Karpas-422 (cell line): ENCODE measurements at regions not wholly inside any gene's neighbourhood (a gene's known extent, or its start where the extent isn't known, plus 50 kb on each side); places are given as distances from the start of the nearest gene placed in this dataset.

ENCODE experiments used
- DNase-seq: peaks from one replicate; pipeline ENCODE4 v3.0.0-alpha.2; 2015
- H2AFZ ChIP-seq: fragments of 200-600 bp; sonication (generic); 2 replicates; pipeline ENCODE4 v1.6.1; 2014; ENCODE audit warnings: antibody characterized with exemption, low read length, mixed read lengths
- H3K27ac ChIP-seq: fragments of 200-600 bp; sonication (generic); 2 replicates; pipeline ENCODE4 v1.5.1; 2014; ENCODE audit warnings: mild to moderate bottlenecking, low read length, moderate library complexity
- H3K27me3 ChIP-seq: fragments of 200-600 bp; sonication (generic); 2 replicates; pipeline ENCODE4 v1.6.1; 2014; ENCODE audit warnings: low read length, mixed read lengths
- H3K36me3 ChIP-seq: fragments of 200-600 bp; sonication (generic); 2 replicates; pipeline ENCODE4 v1.6.1; 2014; ENCODE audit warnings: low read length, mixed read lengths; ENCODE audit not compliant: insufficient read depth
- H3K4me1 ChIP-seq: fragments of 200-600 bp; sonication (generic); 2 replicates; pipeline ENCODE4 v1.6.1; 2014; ENCODE audit warnings: mild to moderate bottlenecking, low read length, mixed read lengths
- H3K4me2 ChIP-seq: fragments of 200-600 bp; sonication (generic); 2 replicates; pipeline ENCODE4 v1.6.1; 2014; ENCODE audit warnings: low read length, low read depth, mild to moderate bottlenecking; ENCODE audit not compliant: poor library complexity, severe bottlenecking
- H3K4me3 ChIP-seq: fragments of 200-600 bp; sonication (generic); 2 replicates; pipeline ENCODE4 v1.5.1; 2014; ENCODE audit warnings: mild to moderate bottlenecking, antibody characterized with exemption, low read length, mixed read lengths
- H3K79me2 ChIP-seq: fragments of 200-600 bp; sonication (generic); 2 replicates; pipeline ENCODE4 v1.6.1; 2014; ENCODE audit warnings: mild to moderate bottlenecking, low read length, mixed read lengths
- H3K9ac ChIP-seq: fragments of 200-600 bp; sonication (generic); 2 replicates; pipeline ENCODE4 v1.6.0; 2014; ENCODE audit warnings: low read length
- H3K9me2 ChIP-seq: fragments of 200-600 bp; sonication (generic), shearing (Covaris generic); replicated peaks from 2 replicates; pipeline ENCODE4 v1.6.0; 2014; ENCODE audit warnings: mild to moderate bottlenecking, low read length, moderate library complexity; ENCODE audit not compliant: insufficient read depth
- H3K9me3 ChIP-seq: fragments of 300-700, 200-600 bp; sonication (generic); 2 replicates; pipeline ENCODE4 v1.6.1; 2014; ENCODE audit warnings: low read length, mixed read lengths
- H4K20me1 ChIP-seq: fragments of 200-600 bp; sonication (generic); 2 replicates; pipeline ENCODE4 v1.6.1; 2014; ENCODE audit warnings: mild to moderate bottlenecking, antibody characterized with exemption, low read length, low read depth; ENCODE audit not compliant: insufficient read depth

DNA sequence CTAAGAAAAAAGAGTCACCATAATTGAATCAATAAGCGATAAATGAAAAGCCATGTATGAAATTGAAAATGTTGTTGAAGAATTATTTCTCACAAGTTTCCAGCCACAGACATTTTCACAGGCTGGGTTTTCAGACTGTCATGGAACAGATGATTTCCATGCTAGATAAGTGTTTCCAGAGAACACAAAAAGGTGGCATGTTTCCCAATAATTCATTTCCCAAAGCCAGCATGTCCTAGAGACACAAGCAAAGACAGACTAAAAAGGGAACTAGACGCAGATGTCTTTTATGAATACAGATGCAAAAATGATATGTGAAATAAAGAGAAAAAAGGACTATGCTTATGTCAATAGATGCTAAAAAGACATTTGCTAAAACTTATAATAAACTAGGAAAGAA lies 255.1 kb downstream of the EIPR1 start:
- Histone ChIP-seq H3K9ac (no peak overlapping the region), H3K4me2 (no peak overlapping the region), H4K20me1 (no peaks in the 10 kb centered on the region), H3K27ac (no peak overlapping the region), H3K79me2 (no peaks in the 10 kb centered on the region), H3K9me2 (no peaks in the 10 kb centered on the region), H3K9me3 (no peaks in the 10 kb centered on the region), H3K27me3 (no peaks in the 10 kb centered on the region), H3K4me1 (no peaks in the 10 kb centered on the region), H3K36me3 (no peaks in the 10 kb centered on the region), H2AFZ (no peak overlapping the region), H3K4me3 (no peak overlapping the region)
- no peak for DNase-seq

DNA sequence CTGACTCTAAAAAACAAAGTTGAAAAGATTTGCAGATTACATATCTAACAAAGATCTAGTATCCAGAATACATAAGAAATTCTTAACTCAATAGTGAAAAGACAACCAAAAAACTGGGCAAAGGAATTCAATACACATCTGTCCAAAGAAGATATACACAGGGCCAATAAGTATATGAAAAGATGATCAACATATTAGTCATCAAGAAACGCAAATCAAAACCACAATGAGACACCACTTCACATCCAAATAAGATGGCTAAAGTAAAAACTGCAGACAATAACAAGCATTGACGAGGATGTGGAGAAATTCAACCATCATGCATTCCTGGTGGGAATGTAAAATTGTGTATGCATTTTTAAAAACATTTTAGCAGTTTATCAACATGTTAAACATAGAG lies 256.0 kb downstream of the EIPR1 start:
- Histone ChIP-seq H3K36me3 (no peaks in the 10 kb centered on the region), H3K4me3 (no peak overlapping the region), H3K9me2 (no peaks in the 10 kb centered on the region), H4K20me1 (no peaks in the 10 kb centered on the region), H3K27ac (no peak overlapping the region), H3K9ac (no peak overlapping the region), H3K4me1 (no peaks in the 10 kb centered on the region), H3K79me2 (no peaks in the 10 kb centered on the region), H3K9me3 (no peaks in the 10 kb centered on the region), H3K4me2 (no peak overlapping the region), H2AFZ (no peak overlapping the region), H3K27me3 (no peaks in the 10 kb centered on the region)
- DNase-seq: no peak

DNA sequence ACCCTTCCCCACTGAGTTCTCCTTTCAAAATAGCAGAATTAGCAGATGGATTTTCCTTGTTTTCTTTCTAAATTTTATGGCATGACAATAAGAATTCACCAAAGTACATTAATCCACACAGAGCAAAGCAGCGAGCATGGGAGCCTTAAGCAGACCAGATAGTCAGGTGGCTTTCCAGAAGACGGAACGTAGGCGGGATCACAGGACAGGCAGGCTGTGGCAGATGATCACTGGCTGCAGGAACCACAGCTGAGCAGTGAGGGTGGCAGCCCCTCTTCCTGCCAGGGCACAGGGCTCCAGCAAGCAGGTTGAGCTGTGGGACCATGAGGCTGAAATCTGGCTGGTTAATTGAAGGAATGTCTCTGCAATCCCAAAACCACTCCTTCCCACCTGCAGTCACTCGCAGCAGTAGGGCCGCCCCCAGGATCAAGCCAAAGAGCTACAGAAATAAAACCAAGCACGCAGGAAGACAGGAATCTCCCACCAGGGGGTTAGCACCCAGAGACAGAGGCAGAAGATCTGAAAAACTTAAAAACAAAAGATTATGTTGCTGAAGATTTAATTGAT lies 259.9 kb downstream of the EIPR1 start:
- Histone ChIP-seq H3K36me3 (no peaks in the 10 kb centered on the region), H3K4me1 (peaks cover 4% of the 10 kb centered on the region; the same call in 1 of the 2 replicates), H3K27me3 (no peaks in the 10 kb centered on the region), H3K4me3 (no peak overlapping the region), H3K4me2 (no peak overlapping the region), H3K9me3 (no peaks in the 10 kb centered on the region), H3K27ac (no peak overlapping the region), H3K9me2 (no peaks in the 10 kb centered on the region), H3K79me2 (no peaks in the 10 kb centered on the region), H3K9ac (no peak overlapping the region), H2AFZ (no peak overlapping the region), H4K20me1 (no peaks in the 10 kb centered on the region)
- DNase-seq: no peak

DNA sequence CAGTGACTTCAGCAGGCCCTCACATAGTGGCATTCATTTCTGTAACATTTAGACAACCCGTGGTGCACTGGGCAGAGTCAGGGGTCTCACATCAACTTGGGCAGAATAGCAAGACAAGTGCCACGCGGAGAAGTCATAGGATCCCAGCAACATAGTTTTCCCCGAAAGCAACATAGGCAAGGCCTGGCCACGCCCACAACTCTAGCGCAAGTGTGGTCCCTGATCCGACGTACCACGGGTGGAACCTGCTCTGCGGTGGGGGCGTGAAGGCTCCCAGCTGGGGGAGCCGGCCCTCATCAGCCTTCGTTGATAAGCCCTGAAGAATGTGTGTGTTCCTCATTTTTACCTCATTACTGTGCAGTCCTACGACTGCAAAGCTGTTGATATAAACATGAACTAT lies 261.2 kb downstream of the EIPR1 start:
- Histone ChIP-seq H3K36me3 (no peaks in the 10 kb centered on the region), H3K9me3 (no peaks in the 10 kb centered on the region), H3K4me2 (no peak overlapping the region), H3K79me2 (no peaks in the 10 kb centered on the region), H4K20me1 (no peaks in the 10 kb centered on the region), H2AFZ (no peak overlapping the region), H3K27me3 (no peaks in the 10 kb centered on the region), H3K9ac (no peak overlapping the region), H3K4me3 (no peak overlapping the region), H3K27ac (no peak overlapping the region), H3K4me1 (peaks cover 4% of the 10 kb centered on the region; the same call in 1 of the 2 replicates), H3K9me2 (no peaks in the 10 kb centered on the region)
- no peak for DNase-seq

DNA sequence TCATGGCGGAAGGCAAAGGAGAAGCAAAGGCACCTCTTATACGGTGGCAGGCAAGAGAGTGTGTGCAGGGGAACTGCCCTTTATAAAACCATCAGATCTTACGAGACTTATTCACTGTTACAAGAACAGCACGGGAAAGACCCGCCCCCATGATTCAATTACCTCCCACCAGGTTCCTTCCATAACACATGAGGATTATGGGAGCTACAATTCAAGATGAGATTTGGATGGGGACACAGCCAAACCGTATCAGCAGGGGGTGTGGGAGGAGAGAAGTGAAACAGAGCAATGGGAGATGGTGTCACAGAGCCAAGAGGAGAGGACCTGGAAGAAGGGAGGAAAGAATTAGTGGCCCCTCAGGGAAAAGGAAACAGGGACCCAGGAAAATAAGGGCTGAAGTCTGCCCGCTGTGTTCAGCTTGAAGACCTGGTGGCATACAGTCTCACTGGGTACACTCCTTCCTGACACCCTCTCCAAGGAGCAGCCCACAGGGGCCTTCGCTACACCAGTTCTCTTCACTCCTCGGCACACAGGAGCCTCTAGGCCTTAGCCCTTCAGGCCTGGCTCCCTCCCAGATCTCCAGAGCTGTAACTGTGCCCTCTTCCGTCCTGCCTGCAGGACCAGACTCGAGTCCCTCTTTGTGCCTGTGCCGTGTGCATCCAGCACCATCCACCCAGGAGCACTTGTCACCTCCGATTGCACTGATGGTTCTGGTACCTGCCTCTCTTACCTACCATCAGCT lies 262.1 kb downstream of the EIPR1 start:
- H3K4me2 ChIP-seq: no peak overlapping the region
- no peak for DNase-seq

DNA sequence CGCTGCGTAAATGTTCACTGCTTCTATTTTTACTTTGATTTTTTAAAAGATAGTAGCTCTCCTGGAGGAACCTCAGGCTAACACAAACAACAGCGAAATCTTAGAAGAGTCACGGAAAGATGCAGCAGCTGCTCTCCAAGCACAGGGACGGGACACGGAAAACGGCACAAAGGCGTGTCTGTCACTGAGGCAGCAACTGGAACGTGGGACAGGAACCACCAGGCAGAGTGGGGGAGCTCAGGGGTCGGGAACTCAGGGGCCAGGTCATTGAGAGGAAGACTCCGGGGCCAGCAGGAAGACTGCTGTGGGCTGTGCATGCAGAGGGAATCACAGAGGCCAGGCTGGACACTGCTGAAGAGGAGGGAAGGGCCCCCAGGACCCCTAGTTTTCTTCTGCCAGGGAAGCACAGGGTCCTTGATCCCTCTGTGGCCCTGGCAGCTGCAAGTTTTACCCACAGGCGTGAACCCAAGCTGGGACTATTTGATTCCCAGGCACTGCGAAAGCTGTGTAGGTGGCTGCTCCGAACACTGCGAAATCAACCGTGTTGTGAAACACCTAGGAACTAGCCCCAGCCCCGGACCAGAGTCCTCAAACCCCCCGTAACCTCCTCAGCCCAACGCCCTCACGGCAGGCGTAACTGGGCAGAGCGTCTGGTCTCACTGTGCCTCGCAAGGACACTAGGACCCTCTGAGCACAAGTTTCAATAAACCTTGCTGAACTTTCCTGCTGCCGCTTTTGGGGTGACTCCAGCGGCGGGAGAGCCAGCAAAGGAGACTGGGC lies 263.0 kb downstream of the EIPR1 start:
- Histone ChIP-seq H3K9me3 (no peaks in the 10 kb centered on the region), H3K27me3 (no peaks in the 10 kb centered on the region), H3K36me3 (no peaks in the 10 kb centered on the region), H3K27ac (no peak overlapping the region), H3K4me3 (no peak overlapping the region), H3K9ac (no peak overlapping the region), H2AFZ (no peak overlapping the region), H3K4me2 (no peak overlapping the region), H3K79me2 (no peaks in the 10 kb centered on the region), H4K20me1 (no peaks in the 10 kb centered on the region), H3K9me2 (no peaks in the 10 kb centered on the region), H3K4me1 (peaks cover 4% of the 10 kb centered on the region; the same call in 1 of the 2 replicates)
- no peak for DNase-seq

More for the DNA sequence above, 262.1 kb downstream of the EIPR1 start:
- Histone ChIP-seq H3K4me1 (peaks cover 4% of the 10 kb centered on the region; the same call in 1 of the 2 replicates), H3K27ac (no peak overlapping the region), H3K9ac (no peak overlapping the region), H3K4me3 (no peak overlapping the region), H3K27me3 (no peaks in the 10 kb centered on the region), H3K9me2 (no peaks in the 10 kb centered on the region), H3K79me2 (no peaks in the 10 kb centered on the region), H4K20me1 (no peaks in the 10 kb centered on the region), H2AFZ (no peak overlapping the region), H3K9me3 (no peaks in the 10 kb centered on the region), H3K36me3 (no peaks in the 10 kb centered on the region)

DNA sequence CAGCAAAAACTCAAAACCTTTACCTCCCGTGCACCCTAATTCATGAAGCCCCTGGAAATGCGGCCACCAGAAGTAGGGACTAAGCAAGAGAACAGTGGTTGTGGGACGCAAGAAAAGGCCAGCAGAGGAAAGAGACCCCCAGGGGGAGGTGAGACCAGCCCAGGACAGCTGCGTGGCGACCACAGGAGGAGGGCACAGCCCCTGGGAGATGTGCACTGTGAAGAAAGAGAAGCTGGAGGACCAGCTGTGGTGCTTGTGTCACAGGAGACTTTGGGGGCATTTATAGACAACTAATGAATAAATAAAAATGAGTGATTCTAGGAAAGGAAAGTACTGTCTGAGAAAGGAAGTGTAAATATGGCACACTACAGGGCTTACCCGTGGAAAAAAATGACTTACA lies 263.8 kb downstream of the EIPR1 start:
- Histone ChIP-seq H3K4me3 (no peak overlapping the region), H3K79me2 (no peaks in the 10 kb centered on the region), H4K20me1 (no peaks in the 10 kb centered on the region), H3K4me2 (no peak overlapping the region), H3K9ac (no peak overlapping the region), H3K4me1 (peaks cover 4% of the 10 kb centered on the region; the same call in 1 of the 2 replicates), H3K27me3 (no peaks in the 10 kb centered on the region), H3K9me2 (no peaks in the 10 kb centered on the region), H3K27ac (no peak overlapping the region), H3K36me3 (no peaks in the 10 kb centered on the region), H3K9me3 (no peaks in the 10 kb centered on the region), H2AFZ (no peak overlapping the region)
- DNase-seq: no peak

DNA sequence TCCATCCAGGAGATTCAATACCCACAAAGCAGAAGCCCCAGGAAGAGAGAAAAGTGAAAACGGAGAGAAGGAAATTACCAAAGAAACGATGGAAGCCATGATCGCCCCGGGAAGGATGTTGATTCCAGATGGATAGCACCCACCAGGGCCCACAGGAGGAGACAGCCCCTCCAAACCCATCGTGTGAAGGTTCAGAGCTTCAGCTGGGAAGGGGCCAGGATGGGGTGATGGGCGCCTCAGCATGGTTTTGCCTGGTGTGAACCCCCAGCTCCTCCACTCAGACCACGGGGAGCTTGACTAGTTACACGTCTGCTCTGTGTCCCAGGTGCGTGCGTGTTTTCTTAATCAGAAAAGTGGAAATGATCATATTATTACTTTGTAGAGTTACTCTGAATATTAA lies 264.5 kb downstream of the EIPR1 start:
- Histone ChIP-seq H4K20me1 (no peaks in the 10 kb centered on the region), H3K36me3 (no peaks in the 10 kb centered on the region), H3K4me2 (no peak overlapping the region), H2AFZ (no peak overlapping the region), H3K4me1 (peaks cover 4% of the 10 kb centered on the region; the same call in 1 of the 2 replicates), H3K79me2 (no peaks in the 10 kb centered on the region), H3K27me3 (no peaks in the 10 kb centered on the region), H3K27ac (no peak overlapping the region), H3K4me3 (no peak overlapping the region), H3K9me2 (no peaks in the 10 kb centered on the region), H3K9me3 (no peaks in the 10 kb centered on the region), H3K9ac (no peak overlapping the region)
- no peak for DNase-seq
